GM21717 (cell line): ENCODE measurements at regions not wholly inside any gene's neighbourhood (a gene's known extent, or its start where the extent isn't known, plus 50 kb on each side); places are given as distances from the start of the nearest gene placed in this dataset.
A peak's percentile ranks its signal among the peaks of the same experiment; 100 is the strongest.
"Not testable (repeated sequence)": the region's sequence is repeated elsewhere in the genome, so short reads cannot be mapped to it uniquely, and the experiment has no call there.

Experiments
- ATAC-seq: cut with Tn5 transposase; IDR thresholded peaks from one replicate; pipeline ENCODE4 v1.9.1; 2021; ENCODE audit warnings: mild to moderate bottlenecking, moderate library complexity; ENCODE audit not compliant: unreplicated experiment

DNA sequence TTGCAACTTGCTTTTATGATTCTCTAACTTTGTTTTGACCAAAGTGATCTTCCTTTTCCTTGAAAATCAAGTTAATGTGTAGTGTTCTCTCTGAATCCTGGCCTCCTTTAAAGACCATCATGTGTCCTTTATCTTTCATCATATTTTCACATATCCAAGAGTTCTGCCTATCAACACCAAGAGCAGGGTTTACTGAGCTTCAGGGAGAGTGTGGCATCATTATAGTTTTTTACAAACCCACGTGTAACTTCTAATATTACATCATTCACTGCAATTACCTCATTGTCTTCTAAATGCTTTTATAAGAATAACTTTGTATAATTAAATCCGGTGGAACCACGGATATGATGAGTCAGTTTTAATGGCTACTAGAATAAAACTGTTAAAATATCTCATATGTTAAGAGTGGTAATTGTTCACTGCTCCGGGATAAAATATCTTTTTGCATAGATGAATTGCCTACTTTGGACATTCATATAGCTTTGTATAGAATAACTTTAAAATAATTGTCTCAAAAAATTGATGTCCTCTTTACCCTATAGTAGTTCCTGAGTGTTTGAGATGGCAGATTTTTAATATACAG, 248.8 kb upstream of the GRM7 start:
- no peak for ATAC-seq

DNA sequence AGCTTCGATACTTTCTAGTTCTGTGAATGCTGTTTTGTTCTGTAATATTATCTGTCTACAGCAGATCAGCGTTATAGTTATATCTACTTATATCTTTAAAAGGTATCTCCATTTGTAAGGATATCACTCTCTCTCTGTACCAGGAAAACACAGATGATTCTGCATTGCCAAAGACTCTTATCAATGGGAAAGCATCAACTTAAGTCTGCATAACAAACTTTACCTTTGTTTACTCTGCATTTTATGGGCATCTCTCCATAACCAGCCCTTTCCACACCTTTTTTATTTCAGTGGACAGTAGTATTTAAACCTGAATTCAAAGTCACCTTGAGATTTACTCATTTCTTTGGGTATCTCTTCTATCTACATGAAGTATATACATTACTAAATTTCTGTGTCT, 238.7 kb upstream of the GRM7 start:
- no peak for ATAC-seq

DNA sequence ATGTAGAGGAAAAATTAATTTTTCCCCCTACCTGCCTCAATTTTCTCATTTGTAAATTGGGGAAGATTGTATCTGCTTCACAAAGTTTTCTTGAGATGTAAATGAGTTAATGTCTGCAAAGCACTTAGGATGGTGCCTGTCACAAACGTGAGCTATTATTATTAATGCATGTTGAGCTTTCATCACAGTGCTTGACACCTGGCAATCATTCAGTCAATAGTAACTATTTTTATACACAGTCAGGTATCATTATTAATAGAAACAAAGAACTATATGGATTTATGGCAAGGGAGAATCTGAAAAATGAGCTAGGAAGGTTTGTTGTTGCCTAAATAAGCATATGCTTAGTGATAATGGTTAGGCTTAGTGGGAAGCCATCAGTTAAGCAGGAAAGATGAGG, 238.2 kb upstream of the GRM7 start:
- no peak for ATAC-seq

DNA sequence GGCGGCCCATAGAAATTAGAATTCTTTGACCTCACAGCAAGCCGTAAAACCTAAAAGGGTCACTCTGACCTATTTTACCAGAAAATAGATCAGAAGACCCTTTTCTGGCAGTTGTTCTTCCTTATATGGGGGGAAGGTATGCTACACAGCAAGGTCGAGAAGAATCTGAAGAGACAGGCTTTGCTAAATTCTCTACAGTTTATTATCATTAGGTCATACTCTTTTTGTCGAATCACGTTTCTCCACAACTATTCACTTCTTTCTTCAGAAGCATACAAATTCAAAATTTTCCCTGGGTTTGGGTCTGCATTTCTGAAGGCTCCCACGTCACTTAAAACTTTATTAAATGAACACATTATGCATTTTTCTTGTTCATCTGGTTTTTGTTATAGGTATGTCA, 229.5 kb upstream of the GRM7 start:
- no peak for ATAC-seq

DNA sequence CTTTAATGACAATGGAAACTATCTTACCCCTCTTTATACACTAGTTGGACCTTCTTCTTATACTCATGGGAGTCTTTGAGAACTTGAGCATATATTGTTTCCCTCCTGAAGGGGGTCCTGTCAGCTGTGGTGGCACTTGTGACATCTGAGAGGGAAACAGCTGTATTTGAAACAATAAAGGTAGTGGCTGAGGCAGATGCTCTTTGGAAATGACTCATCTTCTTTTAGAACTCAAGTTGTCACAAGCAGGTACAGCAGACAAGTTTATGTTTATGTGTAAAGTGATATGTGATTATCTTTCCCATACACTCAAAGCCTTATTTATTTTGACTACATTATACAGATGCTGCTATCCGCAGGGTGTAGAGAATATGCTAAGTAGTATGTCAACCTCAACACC, 220.0 kb upstream of the GRM7 start:
- no peak for ATAC-seq

DNA sequence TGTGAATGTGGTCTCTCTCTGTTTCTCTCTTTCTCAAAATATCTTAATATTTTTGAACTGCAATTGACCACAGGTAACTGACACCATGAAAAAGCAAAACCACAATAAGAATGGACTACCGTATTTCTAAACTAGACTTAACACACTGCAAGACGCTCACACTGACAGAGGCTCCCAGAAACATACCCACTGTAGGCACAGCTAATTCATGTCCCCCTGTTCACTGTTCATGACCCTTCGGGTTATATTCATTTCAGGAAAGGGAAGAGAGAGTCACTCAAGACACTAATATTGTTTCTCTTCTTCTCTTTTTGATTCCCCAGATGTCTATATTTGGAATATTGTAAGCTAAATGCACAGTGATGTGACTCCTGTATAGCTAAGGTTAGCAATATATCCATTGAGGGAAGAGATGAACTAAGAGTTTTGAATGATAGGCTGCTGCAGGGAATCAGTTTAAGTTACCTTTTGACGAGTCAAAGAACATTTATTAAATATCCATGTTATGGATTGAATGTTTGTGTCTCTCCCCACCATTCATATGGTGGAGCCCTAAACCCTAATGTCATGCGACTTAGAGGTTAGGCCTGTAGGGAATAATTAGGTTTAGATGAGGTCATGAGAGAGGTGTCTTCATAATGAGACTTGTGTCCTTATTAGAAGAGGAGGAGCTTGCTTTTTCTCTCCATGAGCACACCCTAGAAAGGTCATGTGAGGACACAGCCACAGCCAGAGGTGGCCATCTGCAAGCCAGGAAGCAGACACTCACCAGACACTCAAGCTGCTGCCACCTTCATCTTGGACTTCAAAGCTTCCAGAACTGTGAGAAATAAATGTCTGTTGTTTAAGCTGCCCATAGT, 216.6 kb upstream of the GRM7 start:
- ATAC-seq: peak; percentile 67

DNA sequence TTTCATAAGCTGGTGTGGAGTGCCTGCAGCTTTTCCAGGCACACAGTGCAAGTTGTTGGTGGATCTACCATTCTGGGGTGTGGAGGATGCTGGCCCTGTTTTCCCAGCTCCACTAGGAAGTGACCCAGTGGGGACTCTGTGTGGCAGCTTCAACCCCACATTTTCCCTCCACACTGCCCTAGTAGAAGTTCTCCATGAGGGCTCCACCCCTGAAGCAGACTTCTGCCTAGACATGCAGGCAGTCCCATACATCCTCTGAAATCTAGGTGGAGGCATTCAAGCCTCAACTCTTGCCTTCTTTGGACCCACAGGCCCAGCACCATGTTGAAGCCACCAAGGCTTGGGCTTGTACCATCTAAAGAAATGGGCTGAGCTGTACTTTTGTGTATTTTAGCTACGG, 206.2 kb upstream of the GRM7 start:
- no peak for ATAC-seq

DNA sequence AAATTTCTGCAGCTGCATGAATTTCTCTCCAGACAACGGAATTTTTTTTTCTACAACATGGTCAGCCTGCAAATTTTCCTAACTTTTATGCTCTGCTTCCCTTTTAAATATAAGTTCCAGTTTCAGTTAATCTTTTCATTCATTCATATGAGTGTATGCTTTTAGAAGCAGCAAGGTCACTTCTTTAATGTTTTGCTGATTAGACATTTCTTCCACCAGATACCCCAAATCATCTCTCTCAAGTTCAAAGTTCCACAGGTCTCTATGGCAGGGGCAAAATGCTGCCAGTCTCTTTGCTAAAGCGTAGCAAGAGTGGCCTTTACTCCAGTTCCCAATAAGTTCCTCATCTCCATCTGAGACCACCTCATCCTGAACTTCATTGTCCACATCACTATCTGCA, 205.6 kb upstream of the GRM7 start:
- ATAC-seq: no peak

DNA sequence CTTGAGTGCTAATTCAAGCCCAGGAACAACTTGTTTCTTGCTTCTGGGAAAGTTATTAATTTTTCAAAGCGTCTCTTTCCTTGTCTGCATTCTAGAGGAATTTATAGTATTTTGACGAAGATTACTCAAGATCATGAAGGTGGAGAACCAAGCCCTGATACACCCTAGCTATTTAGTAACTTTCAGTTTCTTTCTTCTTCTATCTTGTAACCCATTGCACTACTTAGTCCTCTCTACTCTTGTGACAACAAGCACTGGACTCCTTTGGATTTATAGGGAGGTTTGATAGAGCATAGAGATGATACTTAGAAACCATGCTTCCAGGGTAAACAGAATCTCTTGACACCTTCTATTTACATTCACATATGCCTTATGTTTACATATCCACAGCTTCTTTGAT, 203.3 kb upstream of the GRM7 start:
- no peak for ATAC-seq

DNA sequence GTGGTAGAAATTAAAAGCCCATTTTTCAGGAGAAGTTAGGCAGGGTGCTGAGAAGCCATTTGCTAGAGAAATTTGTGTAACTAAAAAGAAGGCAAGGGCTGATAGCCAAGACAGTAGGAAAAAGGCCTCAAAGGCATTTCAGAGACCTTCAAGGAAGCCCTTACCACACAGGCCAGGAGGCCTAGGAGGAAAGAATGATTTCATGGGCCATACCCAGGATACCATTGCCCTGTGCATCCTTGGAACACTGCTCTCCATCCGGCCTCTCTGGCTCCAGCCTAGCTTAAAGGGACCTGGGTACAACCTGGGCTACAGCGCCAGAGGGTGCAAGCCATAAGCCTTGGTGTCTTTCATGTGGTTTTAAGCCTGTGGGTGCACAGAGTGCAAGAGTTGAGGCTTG, 193.6 kb upstream of the GRM7 start:
- ATAC-seq: no peak

DNA sequence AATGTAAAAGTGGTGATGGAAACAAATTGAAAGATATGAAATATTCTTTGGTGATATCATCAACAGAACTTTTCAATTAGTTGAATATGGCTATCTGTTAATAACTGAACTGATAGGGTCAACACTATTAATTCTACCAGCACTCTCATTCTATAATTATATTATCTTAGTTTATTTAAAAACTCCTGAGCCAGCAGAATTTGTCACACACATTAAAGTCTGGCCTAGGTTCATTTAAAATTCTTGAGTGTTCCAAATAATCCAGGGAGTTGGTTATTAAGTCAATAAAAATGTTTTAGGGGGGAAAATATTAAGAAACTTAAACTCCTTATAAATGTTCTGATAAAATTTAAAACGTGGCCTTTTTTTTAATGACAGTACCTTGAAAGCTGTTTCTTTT, 189.6 kb upstream of the GRM7 start:
- ATAC-seq: no peak

DNA sequence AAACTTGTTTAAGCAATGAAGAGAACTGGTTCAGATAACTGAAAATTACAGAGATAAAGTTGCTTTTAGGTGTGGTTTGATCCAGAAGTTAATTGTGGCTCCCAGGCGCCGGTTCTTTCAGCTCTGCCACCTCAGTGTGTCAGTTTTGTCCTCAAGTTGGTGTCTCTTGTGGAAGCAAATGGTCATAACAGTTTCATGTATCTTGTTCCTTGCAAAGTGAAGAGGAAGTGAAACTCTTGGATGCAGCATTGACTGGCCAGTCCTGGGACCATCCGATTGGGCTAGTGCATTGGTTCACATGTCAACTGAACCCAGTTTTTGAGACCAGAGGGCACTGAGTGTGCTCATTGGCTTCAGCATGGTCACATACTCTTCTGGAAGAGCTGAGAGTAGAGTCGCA, 181.4 kb upstream of the GRM7 start:
- ATAC-seq: peak; percentile 51

DNA sequence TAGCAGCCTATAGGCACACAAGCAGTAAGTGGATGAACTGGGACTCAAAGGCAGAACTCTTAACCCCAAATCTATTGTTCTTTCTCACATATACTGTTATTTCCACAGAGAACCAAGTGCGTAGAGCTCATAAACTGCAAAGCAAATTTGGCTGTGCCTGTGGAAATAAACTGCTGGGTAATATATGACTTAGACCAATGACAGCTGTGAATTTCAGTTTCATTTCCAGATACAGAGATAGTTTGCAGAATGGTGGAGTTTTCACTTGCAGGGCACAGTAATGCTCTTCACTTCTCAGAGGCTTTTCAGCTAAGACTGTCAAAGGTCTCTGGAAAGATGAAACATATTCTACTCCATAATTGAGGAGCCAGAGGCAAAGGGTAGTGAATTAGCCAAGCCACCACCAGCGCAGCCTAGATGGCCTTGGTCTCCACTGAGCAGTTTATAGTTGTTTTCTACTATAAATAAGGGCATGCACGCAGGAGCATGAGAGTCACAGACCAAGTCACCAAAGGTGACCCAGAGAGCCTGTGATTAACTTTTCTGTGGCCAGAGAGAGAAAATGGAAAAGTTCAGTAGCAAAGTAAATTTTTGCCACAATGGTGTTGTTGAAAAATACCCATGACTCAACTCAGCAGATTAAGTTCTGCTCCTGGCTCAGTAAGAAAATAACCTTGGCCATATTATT, 180.7 kb upstream of the GRM7 start:
- ATAC-seq: peak; percentile 97

DNA sequence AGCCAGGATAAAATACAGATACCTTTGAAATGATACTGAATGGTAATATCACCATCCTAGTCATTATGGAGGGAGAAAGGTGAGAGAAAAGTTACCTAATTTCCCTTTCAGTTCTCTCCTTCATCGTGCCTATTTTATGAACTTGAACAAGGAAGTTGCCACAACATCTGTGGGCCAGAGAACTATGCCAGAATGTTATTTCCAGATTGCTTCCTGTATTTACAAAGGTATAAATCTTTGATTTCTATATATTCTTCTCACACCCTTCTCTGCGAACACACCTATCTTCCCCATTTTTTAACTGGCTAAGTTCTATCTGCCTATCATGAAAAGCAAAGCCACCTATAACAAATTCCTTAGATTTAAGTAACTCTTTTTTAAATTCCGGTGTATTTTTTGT, 163.6 kb upstream of the GRM7 start:
- ATAC-seq: no peak

DNA sequence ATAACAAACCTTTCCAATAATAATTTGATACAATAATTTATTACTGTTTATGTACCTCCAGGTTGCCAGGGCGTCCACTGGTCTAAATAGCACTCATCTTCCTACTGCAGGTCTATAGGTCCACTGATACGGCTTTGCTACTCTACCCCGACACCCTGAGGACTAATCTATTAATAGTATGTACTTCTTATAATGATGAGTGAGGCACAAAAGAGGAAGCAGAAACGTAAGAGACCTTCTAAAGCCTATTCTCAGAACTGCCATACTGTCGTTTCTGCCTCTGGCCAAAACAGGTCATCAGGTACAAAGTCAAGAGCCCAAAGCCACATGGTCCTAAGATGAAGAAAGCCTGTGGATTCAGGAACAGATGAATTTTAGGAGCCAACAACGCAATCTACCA, 163.2 kb upstream of the GRM7 start:
- peak; percentile 76 for ATAC-seq

DNA sequence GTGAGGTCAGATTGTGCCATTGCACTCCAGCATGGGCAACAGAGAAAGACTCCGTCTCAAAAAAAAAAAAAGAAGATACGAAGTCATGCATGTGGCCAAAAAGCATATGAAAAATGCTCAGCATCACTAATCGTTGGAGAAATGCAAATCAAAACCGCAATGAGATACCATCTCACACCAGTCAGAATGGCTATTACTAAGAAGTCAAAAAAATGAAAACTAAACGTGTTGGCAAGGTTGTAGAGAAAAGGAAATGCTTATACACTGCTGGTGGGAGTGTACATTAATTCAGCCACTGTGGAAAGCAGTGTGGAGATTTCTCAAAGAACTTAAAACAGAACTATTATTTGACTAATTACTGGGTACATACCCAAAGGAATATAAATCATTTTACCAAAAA, 156.1 kb upstream of the GRM7 start:
- ATAC-seq: not testable (repeated sequence)

DNA sequence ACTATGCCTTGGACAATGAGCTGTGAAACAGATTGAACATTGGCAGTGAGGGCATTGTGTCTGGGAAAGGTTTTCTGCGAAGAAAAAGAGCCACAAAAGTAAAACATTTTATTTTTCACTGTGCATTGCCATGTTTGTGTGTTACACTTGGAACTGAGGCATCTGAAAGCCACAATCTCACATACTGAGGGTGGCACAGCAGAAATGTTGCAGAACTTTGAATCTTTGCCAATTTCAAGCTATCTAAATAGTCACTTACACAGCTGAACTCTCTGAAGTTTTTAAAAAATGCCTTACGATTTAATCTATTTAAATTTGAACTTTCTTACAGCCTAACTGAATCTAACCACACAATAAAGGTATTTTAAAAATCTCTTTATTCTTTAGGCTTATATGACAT, 154.1 kb upstream of the GRM7 start:
- ATAC-seq: no peak

DNA sequence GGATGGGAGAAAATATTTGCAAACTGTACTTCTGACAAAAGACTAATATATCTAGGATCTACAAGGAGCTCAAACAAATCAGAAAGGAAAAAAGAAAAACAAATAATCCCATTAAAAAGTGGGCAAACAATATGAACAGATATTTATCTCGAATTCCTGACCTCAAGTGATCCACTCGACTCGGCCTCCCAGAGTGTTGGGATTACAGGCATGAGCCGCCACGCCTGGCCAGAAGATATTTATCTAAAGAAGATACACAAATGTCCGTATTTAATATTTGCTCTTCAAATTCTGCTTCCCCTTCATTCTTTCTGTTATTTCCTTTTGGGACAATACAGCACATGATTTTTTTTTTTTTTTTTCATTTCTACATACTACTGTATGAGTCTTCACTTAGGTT, 151.7 kb upstream of the GRM7 start:
- ATAC-seq: no peak

DNA sequence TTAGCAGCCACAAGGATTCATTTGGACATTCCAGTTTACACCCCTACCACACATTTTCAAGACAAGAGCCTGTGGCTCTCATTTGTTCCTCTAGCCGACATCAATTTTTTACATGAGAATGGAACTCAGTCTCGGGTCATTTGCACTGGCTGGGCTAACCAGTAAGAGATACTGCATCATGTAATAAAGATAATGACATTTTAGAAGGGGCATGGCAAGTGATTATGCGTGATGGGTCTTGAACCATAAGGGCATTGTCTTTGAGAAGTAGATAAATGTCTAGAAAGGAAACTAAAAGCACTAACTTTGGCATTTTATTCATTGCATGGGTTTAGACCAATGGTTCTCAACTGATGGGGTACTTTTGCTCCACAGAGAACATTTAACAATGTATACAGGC, 146.0 kb upstream of the GRM7 start:
- no peak for ATAC-seq

DNA sequence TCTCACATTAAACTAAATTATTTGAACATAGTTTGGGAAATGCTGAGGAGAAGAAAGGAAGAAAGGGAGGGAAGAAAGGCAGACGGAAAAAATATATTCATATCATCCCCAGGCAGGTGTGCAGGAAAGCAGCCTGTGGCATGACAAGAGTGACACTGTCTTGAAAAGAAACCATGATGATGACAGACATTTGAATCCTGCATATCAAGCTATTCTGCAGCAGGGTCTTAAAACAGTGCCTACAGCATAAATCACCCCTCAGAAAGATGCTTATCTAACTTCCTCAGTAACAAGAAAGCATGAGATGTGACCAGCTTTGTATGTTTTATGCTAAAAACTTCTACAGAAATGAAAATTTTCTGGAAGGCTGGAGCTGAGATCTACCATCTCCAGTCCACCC, 144.5 kb upstream of the GRM7 start:
- no peak for ATAC-seq

DNA sequence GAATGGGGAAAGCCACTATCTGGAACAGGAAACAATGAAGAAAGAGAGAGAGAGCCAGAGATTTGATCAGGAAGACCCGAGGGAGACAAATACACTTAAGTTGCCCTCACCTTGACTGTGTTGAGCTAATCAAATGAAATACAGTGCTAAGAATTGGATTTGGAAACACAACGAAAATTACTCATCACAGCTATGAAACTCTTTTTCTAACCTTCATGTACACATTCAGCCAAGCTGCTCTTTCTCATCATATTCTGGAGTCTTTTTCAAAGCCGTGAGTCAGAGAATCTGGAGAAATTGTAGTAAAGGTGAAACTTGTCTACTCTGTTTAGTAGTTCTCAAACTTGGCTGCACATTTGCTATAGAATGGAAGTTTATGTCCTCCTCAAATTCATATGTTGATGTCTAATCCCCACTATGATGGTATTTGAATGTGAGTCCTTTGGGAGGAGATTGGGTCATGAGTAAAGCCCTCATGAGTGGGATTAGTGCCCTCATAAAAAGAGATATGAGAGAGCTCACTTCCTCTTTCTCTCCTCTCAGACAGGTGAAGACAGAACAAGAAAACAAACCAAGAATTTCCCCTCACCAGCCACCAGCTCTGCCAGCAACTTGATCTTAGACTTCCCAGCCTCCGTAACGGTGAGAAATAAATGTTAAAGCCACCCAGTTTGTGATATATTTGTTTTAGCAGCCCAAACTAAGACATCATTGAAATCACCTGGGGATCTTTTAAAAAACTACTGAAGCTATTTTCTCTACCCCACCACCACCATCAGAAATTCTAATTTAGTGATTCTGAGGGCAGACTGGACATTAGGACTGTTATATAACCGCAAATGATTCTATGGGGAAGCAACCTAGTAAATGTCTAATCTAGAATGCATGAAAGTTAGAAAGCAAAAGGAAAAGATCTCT, 143.6 kb upstream of the GRM7 start:
- peak; percentile 97 for ATAC-seq
